ENCODE measurements at regions not wholly inside any gene's neighbourhood (a gene's known extent, or its start where the extent isn't known, plus 50 kb on each side); places are given as distances from the start of the nearest gene placed in this dataset.

GRCh38 chr13:63299866-63300394 lies 1884.3 kb upstream of the PCDH20 start:
- intact Hi-C loops (cut with DNase I), result no loop called here
- no peak overlapping the region for H3K27ac ChIP-seq
- no peak for DNase-seq (ENCODE audit: low spot score)
- no peak overlapping the region for H3K4me3 ChIP-seq
- H3K36me3 ChIP-seq, result no peaks in the 10 kb centered on the region
- H3K9me3 ChIP-seq, result no peaks in the 10 kb centered on the region
- 51% methylated on average over 3 of the region's 3 CpGs for WGBS
- TF ChIP-seq CTCF (IDR thresholded peaks at IDR 0.05) (no peak), POLR2AphosphoS5 (IDR thresholded peaks at IDR 0.05) (no peak), POLR2A (IDR thresholded peaks at IDR 0.05) (no peak)
- no peaks in the 10 kb centered on the region for H3K27me3 ChIP-seq (replicated peaks; ENCODE audit: insufficient read depth)
- H3K4me1 ChIP-seq (replicated peaks), result no peaks in the 10 kb centered on the region

GRCh38 chr13:63297163-63297562 lies 1881.5 kb upstream of the PCDH20 start:
- WGBS, result 32% methylated on average over 2 of the region's 2 CpGs
- Histone ChIP-seq H3K9me3 (no peaks in the 10 kb centered on the region), H3K27ac (no peak overlapping the region)

GRCh38 chr13:63291701-63292100 lies 1876.1 kb upstream of the PCDH20 start:
- WGBS, result 35% methylated on average over 5 of the region's 5 CpGs

More at GRCh38 chr13:63297163-63297562, 1881.5 kb upstream of the PCDH20 start:
- no peak for DNase-seq (ENCODE audit: low spot score)
- H3K4me1 ChIP-seq (replicated peaks), result no peaks in the 10 kb centered on the region
- TF ChIP-seq POLR2AphosphoS5 (IDR thresholded peaks at IDR 0.05) (no peak), POLR2A (IDR thresholded peaks at IDR 0.05) (no peak), CTCF (IDR thresholded peaks at IDR 0.05) (no peak)
- H3K4me3 ChIP-seq, result no peak overlapping the region
- no peaks in the 10 kb centered on the region for H3K27me3 ChIP-seq (replicated peaks; ENCODE audit: insufficient read depth)
- intact Hi-C loops (cut with DNase I), result no loop called here
- no peaks in the 10 kb centered on the region for H3K36me3 ChIP-seq

GRCh38 chr13:63288576-63288975 lies 1872.9 kb upstream of the PCDH20 start:
- 47% methylated on average over 2 of the region's 2 CpGs for WGBS
- no peak overlapping the region for H3K4me3 ChIP-seq
- no peak overlapping the region for H3K27ac ChIP-seq
- DNase-seq (ENCODE audit: low spot score), result no peak
- no peaks in the 10 kb centered on the region for H3K4me1 ChIP-seq (replicated peaks)
- H3K9me3 ChIP-seq, result no peaks in the 10 kb centered on the region
- intact Hi-C loops (cut with DNase I), result no loop called here
- no peaks in the 10 kb centered on the region for H3K27me3 ChIP-seq (replicated peaks; ENCODE audit: insufficient read depth)
- TF ChIP-seq POLR2A (IDR thresholded peaks at IDR 0.05), result no peak
- TF ChIP-seq CTCF (IDR thresholded peaks at IDR 0.05), result no peak
- no peak for TF ChIP-seq POLR2AphosphoS5 (IDR thresholded peaks at IDR 0.05)
- no peaks in the 10 kb centered on the region for H3K36me3 ChIP-seq

More at GRCh38 chr13:63291701-63292100, 1876.1 kb upstream of the PCDH20 start:
- TF ChIP-seq POLR2AphosphoS5 (IDR thresholded peaks at IDR 0.05) (no peak), CTCF (IDR thresholded peaks at IDR 0.05) (no peak), POLR2A (IDR thresholded peaks at IDR 0.05) (no peak)
- Histone ChIP-seq H3K36me3 (no peaks in the 10 kb centered on the region), H3K27ac (no peak overlapping the region), H3K4me3 (no peak overlapping the region), H3K27me3 (replicated peaks; ENCODE audit: insufficient read depth) (no peaks in the 10 kb centered on the region), H3K9me3 (no peaks in the 10 kb centered on the region), H3K4me1 (replicated peaks) (no peaks in the 10 kb centered on the region)
- intact Hi-C loops (cut with DNase I), result no loop called here
- no peak for DNase-seq (ENCODE audit: low spot score)

GRCh38 chr13:63287926-63288325 lies 1872.3 kb upstream of the PCDH20 start:
- no peaks in the 10 kb centered on the region for H3K27me3 ChIP-seq (replicated peaks; ENCODE audit: insufficient read depth)
- no peaks in the 10 kb centered on the region for H3K4me1 ChIP-seq (replicated peaks)
- intact Hi-C loops (cut with DNase I), result no loop called here
- H3K36me3 ChIP-seq, result no peaks in the 10 kb centered on the region
- TF ChIP-seq POLR2AphosphoS5 (IDR thresholded peaks at IDR 0.05) (no peak), CTCF (IDR thresholded peaks at IDR 0.05) (no peak), POLR2A (IDR thresholded peaks at IDR 0.05) (no peak)
- no peak overlapping the region for H3K27ac ChIP-seq
- no peak overlapping the region for H3K4me3 ChIP-seq
- no peak for DNase-seq (ENCODE audit: low spot score)
- 96% methylated on average over 1 of the region's 1 CpG for WGBS
- H3K9me3 ChIP-seq, result no peaks in the 10 kb centered on the region

Data from prostate gland (tissue), 2 donors.